RWPE2 (cell line): ENCODE measurements at regions not wholly inside any gene's neighbourhood (a gene's known extent, or its start where the extent isn't known, plus 50 kb on each side); places are given as distances from the start of the nearest gene placed in this dataset.

ENCODE experiments used
- ATAC-seq: fragments of 200-7000 bp; cut with Tn5 transposase; 3 replicates; pipeline ENCODE4 v1.9.1; 2021; ENCODE audit warnings: low read depth
- DNase-seq: peaks from one replicate; pipeline ENCODE4 v3.0.0-alpha.2; 2020; ENCODE audit warnings: low spot score
- H3K27ac ChIP-seq: fragments of 450-650 bp; 2 replicates; pipeline ENCODE4 v1.5.1; 2017; ENCODE audit warnings: mild to moderate bottlenecking; ENCODE audit not compliant: poor library complexity, severe bottlenecking
- H3K27me3 ChIP-seq: fragments of 250-450 bp; sonication (Bioruptor Pico); 2 replicates; pipeline ENCODE4 v1.5.1; 2021; ENCODE audit warnings: mild to moderate bottlenecking, moderate library complexity; ENCODE audit not compliant: insufficient read depth, poor library complexity, severe bottlenecking
- H3K36me3 ChIP-seq: fragments of 250-450 bp; sonication (Bioruptor Pico); 2 replicates; pipeline ENCODE4 v1.5.1; 2020; ENCODE audit warnings: low read depth, mild to moderate bottlenecking, moderate library complexity
- H3K4me1 ChIP-seq: fragments of 250-450 bp; sonication (Bioruptor Pico); 2 replicates; pipeline ENCODE4 v1.5.1; 2021; ENCODE audit warnings: mild to moderate bottlenecking, moderate library complexity; ENCODE audit not compliant: insufficient read depth, poor library complexity, severe bottlenecking
- H3K4me3 ChIP-seq: fragments of 250-450 bp; sonication (Bioruptor Pico); 2 replicates; pipeline ENCODE4 v1.5.1; 2021; ENCODE audit warnings: mild to moderate bottlenecking, moderate library complexity; ENCODE audit not compliant: severe bottlenecking
- H3K9me3 ChIP-seq: fragments of 250-450 bp; sonication (Bioruptor Pico); 2 replicates; pipeline ENCODE4 v1.5.1; 2021; ENCODE audit warnings: mild to moderate bottlenecking, moderate library complexity; ENCODE audit not compliant: severe bottlenecking
- CTCF ChIP-seq: fragments of 450-650 bp; IDR thresholded peaks from one replicate; pipeline ENCODE4 v1.5.1; 2017; ENCODE audit warnings: mild to moderate bottlenecking, moderate library complexity; ENCODE audit not compliant: poor library complexity, severe bottlenecking

- H3K27ac ChIP-seq: no peak overlapping the region
- DNase-seq (no peak), ATAC-seq (no peak)
- no peaks in the 10 kb centered on the region for H3K36me3 ChIP-seq
- H3K9me3 ChIP-seq: no peaks in the 10 kb centered on the region
- H3K27me3 ChIP-seq: peaks cover 9% of the 10 kb centered on the region
- no peak for TF ChIP-seq CTCF
- no peak overlapping the region for H3K4me3 ChIP-seq
- no peaks in the 10 kb centered on the region for H3K4me1 ChIP-seq
Observed at GRCh38 chr5:8290721-8291120, 421.8 kb downstream of the MTRR start.

GRCh38 chr5:8291641-8292040 is 422.7 kb downstream of the MTRR start:
- no peak for TF ChIP-seq CTCF
- Histone ChIP-seq H3K27ac (no peak overlapping the region), H3K4me3 (no peak overlapping the region), H3K9me3 (no peaks in the 10 kb centered on the region), H3K27me3 (peaks cover 9% of the 10 kb centered on the region), H3K36me3 (no peaks in the 10 kb centered on the region), H3K4me1 (no peaks in the 10 kb centered on the region)
- DNase-seq (no peak), ATAC-seq (no peak)

GRCh38 chr5:8295141-8295540 is 426.2 kb downstream of the MTRR start:
- Histone ChIP-seq H3K27me3 (peaks cover 12% of the 10 kb centered on the region), H3K4me1 (no peaks in the 10 kb centered on the region), H3K9me3 (no peaks in the 10 kb centered on the region), H3K36me3 (no peaks in the 10 kb centered on the region), H3K27ac (no peak overlapping the region), H3K4me3 (no peak overlapping the region)
- no peak for TF ChIP-seq CTCF
- DNase-seq (no peak), ATAC-seq (no peak)

GRCh38 chr5:8299716-8300115 is 430.8 kb downstream of the MTRR start:
- no peak for DNase-seq
- Histone ChIP-seq H3K27me3 (peaks cover 14% of the 10 kb centered on the region), H3K9me3 (no peaks in the 10 kb centered on the region), H3K4me3 (no peak overlapping the region), H3K27ac (no peak overlapping the region), H3K36me3 (no peaks in the 10 kb centered on the region), H3K4me1 (no peaks in the 10 kb centered on the region)
- no peak for ATAC-seq
- TF ChIP-seq CTCF: no peak

GRCh38 chr5:8304341-8304740 is 435.4 kb downstream of the MTRR start:
- Histone ChIP-seq H3K27ac (no peak overlapping the region), H3K27me3 (peaks cover 6% of the 10 kb centered on the region), H3K36me3 (no peaks in the 10 kb centered on the region), H3K4me3 (no peak overlapping the region), H3K9me3 (no peaks in the 10 kb centered on the region), H3K4me1 (no peaks in the 10 kb centered on the region)
- ATAC-seq (no peak), DNase-seq (no peak)
- no peak for TF ChIP-seq CTCF
